Tibial artery (tissue), 4 donors: ENCODE measurements at regions not wholly inside any gene's neighbourhood (a gene's known extent, or its start where the extent isn't known, plus 50 kb on each side); places are given as distances from the start of the nearest gene placed in this dataset.
A peak's percentile ranks its signal among the peaks of the same experiment; 100 is the strongest.

Experiments used
- DNase-seq, 2 donors: peaks; one replicate each; pipeline ENCODE4 v3.0.0-alpha.2; 2019
- H3K27ac ChIP-seq, 2 donors: fragments of 200-600 bp; sonication (generic) in 1 of 2; 1 replicate in 1 of 2; 2 replicates in 1 of 2; pipeline ENCODE4 v1.5.1; 2018 to 2019; ENCODE audit warnings: mild to moderate bottlenecking in 1 of 2
- H3K27me3 ChIP-seq, 2 donors: fragments of 200-600 bp; sonication (generic) in 1 of 2; one replicate each; pipeline versions ENCODE4 v1.5.1 to v1.6.0; 2016 to 2019
- H3K36me3 ChIP-seq, 3 donors: fragments of 200-600 bp; sonication (generic) in 2 of 3; one replicate each; pipeline ENCODE4 v1.5.1; 2016 to 2019; ENCODE audit warnings: mild to moderate bottlenecking in 2 of 3
- H3K4me1 ChIP-seq, 4 donors: fragments of 200-600 bp; sonication (generic) in 2 of 4; 1 replicate in 3 of 4; 2 replicates in 1 of 4; pipeline ENCODE4 v1.5.1; 2016 to 2019
- H3K4me3 ChIP-seq, 2 donors: fragments of 200-600 bp; sonication (generic) in 1 of 2; 1 replicate in 1 of 2; 2 replicates in 1 of 2; pipeline ENCODE4 v1.5.1; 2018 to 2019; ENCODE audit warnings: mild to moderate bottlenecking in 2 of 2
- H3K9me3 ChIP-seq, 3 donors: fragments of 200-600 bp; sonication (generic) in 1 of 3; one replicate each; pipeline ENCODE4 v1.5.1; 2016 to 2019
- intact Hi-C: fragments of 100-400 bp; cut with DNase I; formaldehyde crosslinking; loops from one replicate; pipeline ENCODE4 v1.15.0; 2023; ENCODE audit warnings: low total_unique reads
- TF ChIP-seq, protein P1 (sequence below), 2 experiments: fragments of 200-600 bp in 1 of 2; fragments of 450-650 bp in 1 of 2; IDR thresholded peaks; one replicate each; pipeline ENCODE4 v1.5.1; 2017 to 2019; ENCODE audit warnings: antibody characterized with exemption in 2 of 2, mild to moderate bottlenecking in 1 of 2, moderate library complexity in 1 of 2

- DNase-seq: no peak
- H3K27me3 ChIP-seq: no peaks in the 10 kb centered on the region
- TF ChIP-seq, protein P1, sequence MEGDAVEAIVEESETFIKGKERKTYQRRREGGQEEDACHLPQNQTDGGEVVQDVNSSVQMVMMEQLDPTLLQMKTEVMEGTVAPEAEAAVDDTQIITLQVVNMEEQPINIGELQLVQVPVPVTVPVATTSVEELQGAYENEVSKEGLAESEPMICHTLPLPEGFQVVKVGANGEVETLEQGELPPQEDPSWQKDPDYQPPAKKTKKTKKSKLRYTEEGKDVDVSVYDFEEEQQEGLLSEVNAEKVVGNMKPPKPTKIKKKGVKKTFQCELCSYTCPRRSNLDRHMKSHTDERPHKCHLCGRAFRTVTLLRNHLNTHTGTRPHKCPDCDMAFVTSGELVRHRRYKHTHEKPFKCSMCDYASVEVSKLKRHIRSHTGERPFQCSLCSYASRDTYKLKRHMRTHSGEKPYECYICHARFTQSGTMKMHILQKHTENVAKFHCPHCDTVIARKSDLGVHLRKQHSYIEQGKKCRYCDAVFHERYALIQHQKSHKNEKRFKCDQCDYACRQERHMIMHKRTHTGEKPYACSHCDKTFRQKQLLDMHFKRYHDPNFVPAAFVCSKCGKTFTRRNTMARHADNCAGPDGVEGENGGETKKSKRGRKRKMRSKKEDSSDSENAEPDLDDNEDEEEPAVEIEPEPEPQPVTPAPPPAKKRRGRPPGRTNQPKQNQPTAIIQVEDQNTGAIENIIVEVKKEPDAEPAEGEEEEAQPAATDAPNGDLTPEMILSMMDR (IDR thresholded peaks at IDR 0.05): no peak
- H3K4me1 ChIP-seq: peaks cover 0 to 34% (median 30%) of the 10 kb centered on the region in 4 donors
- no peaks in the 10 kb centered on the region for H3K9me3 ChIP-seq
- H3K27ac ChIP-seq: peak overlapping the region; percentile 63 to 65
- no peaks in the 10 kb centered on the region for H3K36me3 ChIP-seq
- intact Hi-C loops: no loop called here
- no peak overlapping the region for H3K4me3 ChIP-seq
Measured at GRCh38 chr9:94159069-94159939, 75.0 kb downstream of the PTPDC1 start.

- no peak for DNase-seq
- Histone ChIP-seq H3K9me3 (no peaks in the 10 kb centered on the region), H3K4me3 (no peak overlapping the region), H3K27ac (peak overlapping the region in 1 of 2 donors; percentile 65), H3K36me3 (no peaks in the 10 kb centered on the region), H3K4me1 (peaks cover 0 to 38% (median 30%) of the 10 kb centered on the region in 4 donors), H3K27me3 (no peaks in the 10 kb centered on the region)
- intact Hi-C loops: no loop called here
- TF ChIP-seq, protein P1 (IDR thresholded peaks at IDR 0.05): no peak
Measured at GRCh38 chr9:94160594-94161501, 76.6 kb downstream of the PTPDC1 start.

GRCh38 chr9:94161673-94162072 lies 77.4 kb downstream of the PTPDC1 start:
- intact Hi-C loops: no loop called here
- no peak overlapping the region for H3K4me3 ChIP-seq
- no peak overlapping the region for H3K27ac ChIP-seq
- no peak for DNase-seq
- H3K27me3 ChIP-seq: no peaks in the 10 kb centered on the region
- H3K36me3 ChIP-seq: no peaks in the 10 kb centered on the region
- no peaks in the 10 kb centered on the region for H3K9me3 ChIP-seq
- TF ChIP-seq, protein P1 (IDR thresholded peaks at IDR 0.05): no peak
- peaks cover 0 to 35% (median 26%) of the 10 kb centered on the region in 4 donors for H3K4me1 ChIP-seq

GRCh38 chr9:94164806-94165549 lies 80.7 kb downstream of the PTPDC1 start:
- Histone ChIP-seq H3K36me3 (no peaks in the 10 kb centered on the region), H3K27ac (peak overlapping the region; percentile 55 to 99), H3K9me3 (no peaks in the 10 kb centered on the region), H3K27me3 (no peaks in the 10 kb centered on the region), H3K4me3 (peak overlapping the region in 1 of 2 donors; percentile 88), H3K4me1 (peaks cover 2 to 39% (median 18%) of the 10 kb centered on the region in 4 donors)
- DNase-seq: no peak
- TF ChIP-seq, protein P1 (IDR thresholded peaks at IDR 0.05): no peak
- intact Hi-C loops: loop anchor here (2.0 kb wide), 1 partner anchor 24 kb away; no protein-coding TSS in a partner anchor
